Activated naive CD4-positive, alpha-beta T cell treated with anti-CD3 and anti-CD28 coated beads, Interleukin-2, amount 50 U/mL, for 24 hours (primary cell): ENCODE measurements at regions not wholly inside any gene's neighbourhood (a gene's known extent, or its start where the extent isn't known, plus 50 kb on each side); places are given as distances from the start of the nearest gene placed in this dataset.
"Not testable (repeated sequence)": the region's sequence is repeated elsewhere in the genome, so short reads cannot be mapped to it uniquely, and the experiment has no call there.

Experiments
- H3K27ac Mint-ChIP-seq: one replicate; pipeline ENCODE4 v1.8.0; 2021; ENCODE audit warnings: mild to moderate bottlenecking, mixed read lengths
- H3K27me3 Mint-ChIP-seq: one replicate; pipeline ENCODE4 v1.8.0; 2021; ENCODE audit warnings: mixed read lengths
- H3K36me3 Mint-ChIP-seq: one replicate; pipeline ENCODE4 v1.8.0; 2021; ENCODE audit warnings: mixed read lengths
- H3K4me1 Mint-ChIP-seq: one replicate; pipeline ENCODE4 v1.8.0; 2021; ENCODE audit warnings: mixed read lengths
- H3K4me3 Mint-ChIP-seq: one replicate; pipeline ENCODE4 v1.8.0; 2021; ENCODE audit warnings: mild to moderate bottlenecking, mixed read lengths
- H3K9me3 Mint-ChIP-seq: one replicate; pipeline ENCODE4 v1.8.0; 2021; ENCODE audit warnings: mixed read lengths

- Mint-ChIP-seq H3K4me1 (no peaks in the 10 kb centered on the region), H3K27me3 (peaks cover 15% of the 10 kb centered on the region), H3K9me3 (no peaks in the 10 kb centered on the region), H3K4me3 (no peak overlapping the region), H3K27ac (no peak overlapping the region), H3K36me3 (no peaks in the 10 kb centered on the region)
Observed at GRCh38 chr3:153967260-153967659, 153.9 kb upstream of the ARHGEF26 start.

- H3K36me3 Mint-ChIP-seq, result no peaks in the 10 kb centered on the region
- H3K4me3 Mint-ChIP-seq, result no peak overlapping the region
- no peak overlapping the region for H3K27ac Mint-ChIP-seq
- no peaks in the 10 kb centered on the region for H3K4me1 Mint-ChIP-seq
- H3K27me3 Mint-ChIP-seq, result peaks cover 14% of the 10 kb centered on the region
- H3K9me3 Mint-ChIP-seq, result no peaks in the 10 kb centered on the region
Observed at GRCh38 chr3:153970047-153970446, 151.1 kb upstream of the ARHGEF26 start.

- no peak overlapping the region for H3K27ac Mint-ChIP-seq
- no peaks in the 10 kb centered on the region for H3K4me1 Mint-ChIP-seq
- H3K9me3 Mint-ChIP-seq, result no peaks in the 10 kb centered on the region
- H3K27me3 Mint-ChIP-seq, result peaks cover 13% of the 10 kb centered on the region
- H3K4me3 Mint-ChIP-seq, result no peak overlapping the region
- H3K36me3 Mint-ChIP-seq, result no peaks in the 10 kb centered on the region
Observed at GRCh38 chr3:153970741-153971347, 150.3 kb upstream of the ARHGEF26 start.

- H3K9me3 Mint-ChIP-seq, result no peaks in the 10 kb centered on the region
Observed at GRCh38 chr3:153972862-153973261, 148.3 kb upstream of the ARHGEF26 start.

GRCh38 chr3:153973722-153974265 lies 147.4 kb upstream of the ARHGEF26 start:
- H3K4me1 Mint-ChIP-seq, result no peaks in the 10 kb centered on the region
- no peaks in the 10 kb centered on the region for H3K9me3 Mint-ChIP-seq
- no peak overlapping the region for H3K27ac Mint-ChIP-seq
- no peaks in the 10 kb centered on the region for H3K36me3 Mint-ChIP-seq
- H3K4me3 Mint-ChIP-seq, result no peak overlapping the region
- H3K27me3 Mint-ChIP-seq, result peaks cover 2% of the 10 kb centered on the region

More at GRCh38 chr3:153972862-153973261, 148.3 kb upstream of the ARHGEF26 start:
- no peak overlapping the region for H3K27ac Mint-ChIP-seq
- H3K4me1 Mint-ChIP-seq, result no peaks in the 10 kb centered on the region
- H3K27me3 Mint-ChIP-seq, result peaks cover 7% of the 10 kb centered on the region
- no peak overlapping the region for H3K4me3 Mint-ChIP-seq
- H3K36me3 Mint-ChIP-seq, result no peaks in the 10 kb centered on the region

- Mint-ChIP-seq H3K4me1 (no peaks in the 10 kb centered on the region), H3K27me3 (no peaks in the 10 kb centered on the region), H3K9me3 (no peaks in the 10 kb centered on the region), H3K36me3 (no peaks in the 10 kb centered on the region), H3K4me3 (no peak overlapping the region), H3K27ac (no peak overlapping the region)
Observed at GRCh38 chr3:153974614-153975013, 146.6 kb upstream of the ARHGEF26 start.

GRCh38 chr3:153976891-153977554 lies 144.2 kb upstream of the ARHGEF26 start:
- Mint-ChIP-seq H3K4me1 (no peaks in the 10 kb centered on the region), H3K36me3 (no peaks in the 10 kb centered on the region), H3K4me3 (no peak overlapping the region), H3K27ac (no peak overlapping the region), H3K27me3 (no peaks in the 10 kb centered on the region), H3K9me3 (no peaks in the 10 kb centered on the region)

GRCh38 chr3:153978006-153978405 lies 143.2 kb upstream of the ARHGEF26 start:
- no peaks in the 10 kb centered on the region for H3K36me3 Mint-ChIP-seq
- no peaks in the 10 kb centered on the region for H3K9me3 Mint-ChIP-seq
- H3K27me3 Mint-ChIP-seq, result no peaks in the 10 kb centered on the region
- no peak overlapping the region for H3K27ac Mint-ChIP-seq
- H3K4me3 Mint-ChIP-seq, result no peak overlapping the region
- no peaks in the 10 kb centered on the region for H3K4me1 Mint-ChIP-seq

GRCh38 chr3:153979418-153980251 lies 141.6 kb upstream of the ARHGEF26 start:
- Mint-ChIP-seq H3K9me3 (no peaks in the 10 kb centered on the region), H3K27me3 (no peaks in the 10 kb centered on the region), H3K36me3 (no peaks in the 10 kb centered on the region), H3K4me1 (no peaks in the 10 kb centered on the region), H3K4me3 (no peak overlapping the region), H3K27ac (no peak overlapping the region)

- no peaks in the 10 kb centered on the region for H3K9me3 Mint-ChIP-seq
- H3K36me3 Mint-ChIP-seq, result no peaks in the 10 kb centered on the region
- no peaks in the 10 kb centered on the region for H3K27me3 Mint-ChIP-seq
- H3K27ac Mint-ChIP-seq, result no peak overlapping the region
- H3K4me1 Mint-ChIP-seq, result no peaks in the 10 kb centered on the region
- no peak overlapping the region for H3K4me3 Mint-ChIP-seq
Observed at GRCh38 chr3:153980252-153980590, 141.0 kb upstream of the ARHGEF26 start.

GRCh38 chr3:153997364-153997763 lies 123.8 kb upstream of the ARHGEF26 start:
- H3K4me3 Mint-ChIP-seq, H3K36me3 Mint-ChIP-seq, H3K27ac Mint-ChIP-seq, H3K9me3 Mint-ChIP-seq, H3K27me3 Mint-ChIP-seq, H3K4me1 Mint-ChIP-seq: not testable (repeated sequence)

GRCh38 chr3:154003649-154004048 lies 117.5 kb upstream of the ARHGEF26 start:
- Mint-ChIP-seq H3K27me3 (peaks cover 3% of the 10 kb centered on the region), H3K36me3 (no peaks in the 10 kb centered on the region), H3K4me1 (no peaks in the 10 kb centered on the region), H3K4me3 (no peak overlapping the region), H3K27ac (no peak overlapping the region), H3K9me3 (no peaks in the 10 kb centered on the region)

- no peaks in the 10 kb centered on the region for H3K4me1 Mint-ChIP-seq
- H3K27ac Mint-ChIP-seq, result no peak overlapping the region
- no peak overlapping the region for H3K4me3 Mint-ChIP-seq
Observed at GRCh38 chr3:154011036-154011435, 110.2 kb upstream of the ARHGEF26 start.

GRCh38 chr3:154013736-154014135 lies 107.5 kb upstream of the ARHGEF26 start:
- no peaks in the 10 kb centered on the region for H3K4me1 Mint-ChIP-seq
- H3K36me3 Mint-ChIP-seq, result no peaks in the 10 kb centered on the region
- no peak overlapping the region for H3K4me3 Mint-ChIP-seq
- H3K27ac Mint-ChIP-seq, result no peak overlapping the region
- H3K9me3 Mint-ChIP-seq, result no peaks in the 10 kb centered on the region
- H3K27me3 Mint-ChIP-seq, result no peaks in the 10 kb centered on the region

More at GRCh38 chr3:154011036-154011435, 110.2 kb upstream of the ARHGEF26 start:
- H3K36me3 Mint-ChIP-seq, result no peaks in the 10 kb centered on the region
- no peaks in the 10 kb centered on the region for H3K9me3 Mint-ChIP-seq
- no peaks in the 10 kb centered on the region for H3K27me3 Mint-ChIP-seq

GRCh38 chr3:154015307-154015706 lies 105.9 kb upstream of the ARHGEF26 start:
- no peak overlapping the region for H3K27ac Mint-ChIP-seq
- H3K9me3 Mint-ChIP-seq, result no peaks in the 10 kb centered on the region
- no peaks in the 10 kb centered on the region for H3K36me3 Mint-ChIP-seq
- H3K4me3 Mint-ChIP-seq, result no peak overlapping the region
- no peaks in the 10 kb centered on the region for H3K27me3 Mint-ChIP-seq
- no peaks in the 10 kb centered on the region for H3K4me1 Mint-ChIP-seq
